ENCODE measurements at regions not wholly inside any gene's neighbourhood (a gene's known extent, or its start where the extent isn't known, plus 50 kb on each side); places are given as distances from the start of the nearest gene placed in this dataset.

- no peak for TF ChIP-seq CTCF (IDR thresholded peaks at IDR 0.05; ENCODE audit: unreplicated experiment)
- Mint-ChIP-seq H3K27me3 (ENCODE audit: insufficient read depth, unreplicated experiment) (no peaks in the 10 kb centered on the region), H3K4me3 (ENCODE audit: unreplicated experiment) (no peak overlapping the region), H3K9me3 (ENCODE audit: unreplicated experiment) (no peaks in the 10 kb centered on the region), H3K36me3 (ENCODE audit: insufficient read depth, unreplicated experiment) (no peaks in the 10 kb centered on the region), H3K4me1 (ENCODE audit: insufficient read depth, unreplicated experiment) (no peaks in the 10 kb centered on the region), H3K27ac (ENCODE audit: low read depth, unreplicated experiment) (no peak overlapping the region)
- no peak for DNase-seq (ENCODE audit: unreplicated experiment)
- ChIA-PET POLR2A (interaction anchor here (0.6 kb wide), 2 partner anchors 55 to 57 kb away, joined by 3 read pairs; no protein-coding TSS in a partner anchor), CTCF (interaction anchor here (0.7 kb wide), 1 partner anchor 13 kb away, joined by 3 read pairs; no protein-coding TSS in a partner anchor)
- intact Hi-C loops (cut with micrococcal nuclease): no loop called here
- no TSS peak for BruUV-seq (replicated peaks)
Observed at GRCh38 chr6:11952316-11952715, 59.8 kb upstream of the HIVEP1 start.

GRCh38 chr6:11951868-11952267, 60.2 kb upstream of the HIVEP1 start:
- CTCF ChIA-PET: no interaction called here
- POLR2A ChIA-PET: interaction anchor here (0.6 kb wide), 1 partner anchor 58 kb away, joined by 3 read pairs; no protein-coding TSS in a partner anchor
- BruUV-seq (replicated peaks): no TSS peak
- H3K4me3 Mint-ChIP-seq (ENCODE audit: unreplicated experiment): no peak overlapping the region
- no peak overlapping the region for H3K27ac Mint-ChIP-seq (ENCODE audit: low read depth, unreplicated experiment)
- TF ChIP-seq CTCF (IDR thresholded peaks at IDR 0.05; ENCODE audit: unreplicated experiment): no peak
- no peaks in the 10 kb centered on the region for H3K27me3 Mint-ChIP-seq (ENCODE audit: insufficient read depth, unreplicated experiment)
- intact Hi-C loops (cut with micrococcal nuclease): no loop called here
- no peak for DNase-seq (ENCODE audit: unreplicated experiment)
- no peaks in the 10 kb centered on the region for H3K36me3 Mint-ChIP-seq (ENCODE audit: insufficient read depth, unreplicated experiment)
- no peaks in the 10 kb centered on the region for H3K4me1 Mint-ChIP-seq (ENCODE audit: insufficient read depth, unreplicated experiment)
- no peaks in the 10 kb centered on the region for H3K9me3 Mint-ChIP-seq (ENCODE audit: unreplicated experiment)

- Mint-ChIP-seq H3K4me3 (ENCODE audit: unreplicated experiment) (no peak overlapping the region), H3K4me1 (ENCODE audit: insufficient read depth, unreplicated experiment) (no peaks in the 10 kb centered on the region), H3K36me3 (ENCODE audit: insufficient read depth, unreplicated experiment) (no peaks in the 10 kb centered on the region), H3K27me3 (ENCODE audit: insufficient read depth, unreplicated experiment) (no peaks in the 10 kb centered on the region), H3K27ac (ENCODE audit: low read depth, unreplicated experiment) (no peak overlapping the region), H3K9me3 (ENCODE audit: unreplicated experiment) (no peaks in the 10 kb centered on the region)
- ChIA-PET POLR2A (no interaction called here), CTCF (interaction anchor here (1.0 kb wide), 1 partner anchor 30 kb away, joined by 3 read pairs; no protein-coding TSS in a partner anchor)
- BruUV-seq (replicated peaks): no TSS peak
- no peak for DNase-seq (ENCODE audit: unreplicated experiment)
- no peak for TF ChIP-seq CTCF (IDR thresholded peaks at IDR 0.05; ENCODE audit: unreplicated experiment)
- intact Hi-C loops (cut with micrococcal nuclease): no loop called here
Observed at GRCh38 chr6:11950109-11950508, 62.0 kb upstream of the HIVEP1 start.

- Mint-ChIP-seq H3K9me3 (ENCODE audit: unreplicated experiment) (no peaks in the 10 kb centered on the region), H3K27ac (ENCODE audit: low read depth, unreplicated experiment) (no peak overlapping the region), H3K4me1 (ENCODE audit: insufficient read depth, unreplicated experiment) (no peaks in the 10 kb centered on the region), H3K36me3 (ENCODE audit: insufficient read depth, unreplicated experiment) (no peaks in the 10 kb centered on the region), H3K4me3 (ENCODE audit: unreplicated experiment) (no peak overlapping the region), H3K27me3 (ENCODE audit: insufficient read depth, unreplicated experiment) (no peaks in the 10 kb centered on the region)
- DNase-seq (ENCODE audit: unreplicated experiment): peak; percentile 30
- no peak for TF ChIP-seq CTCF (IDR thresholded peaks at IDR 0.05; ENCODE audit: unreplicated experiment)
- POLR2A ChIA-PET: interaction anchor here (0.7 kb wide), 1 partner anchor 54 kb away, joined by 4 read pairs; no protein-coding TSS in a partner anchor
- intact Hi-C loops (cut with micrococcal nuclease): no loop called here
- BruUV-seq (replicated peaks): no TSS peak
- CTCF ChIA-PET: interaction anchor here (0.7 kb wide), 1 partner anchor 9 kb away, joined by 3 read pairs; no protein-coding TSS in a partner anchor
Observed at GRCh38 chr6:11947575-11947974, 64.5 kb upstream of the HIVEP1 start.

Data from MCF 10A (cell line).